ENCODE measurements at regions not wholly inside any gene's neighbourhood (a gene's known extent, or its start where the extent isn't known, plus 50 kb on each side); places are given as distances from the start of the nearest gene placed in this dataset.

DNA sequence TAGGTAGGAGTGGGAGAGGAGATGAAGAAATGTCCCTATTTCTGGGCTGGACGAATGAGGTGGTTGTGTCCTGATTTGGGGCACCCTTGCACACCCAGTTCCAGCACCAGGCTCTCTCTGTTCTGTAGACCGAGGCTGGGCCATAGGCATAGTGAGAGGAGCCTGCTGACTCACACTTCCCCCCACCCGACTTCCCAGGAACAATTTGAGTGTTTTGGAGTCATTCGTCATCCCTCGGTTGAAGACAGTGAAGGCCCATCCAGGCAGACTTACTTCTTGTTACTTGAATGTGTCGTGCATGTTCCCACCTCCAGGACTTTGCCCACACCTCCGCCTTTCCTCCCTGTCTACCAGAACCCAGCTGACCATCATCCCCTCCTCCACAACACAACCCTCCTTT is 179.1 kb downstream of the HAUS1 start:
- H3K27ac ChIP-seq (ENCODE audit: low read depth, low read length): no peak overlapping the region
- Mint-ChIP-seq H3K27me3 (ENCODE audit: low read depth, unreplicated experiment) (peaks cover 3% of the 10 kb centered on the region), H3K4me3 (ENCODE audit: unreplicated experiment) (no peak overlapping the region), H3K36me3 (ENCODE audit: low read depth, unreplicated experiment) (peaks cover 3% of the 10 kb centered on the region), H3K9me3 (ENCODE audit: unreplicated experiment) (no peaks in the 10 kb centered on the region), H3K27ac (ENCODE audit: unreplicated experiment) (no peak overlapping the region), H3K4me1 (ENCODE audit: low read depth, unreplicated experiment) (peaks cover 12% of the 10 kb centered on the region)
- H2AFZ ChIP-seq (ENCODE audit: low read depth, low read length): no peak overlapping the region
- H3K4me2 ChIP-seq (ENCODE audit: low read length): no peak overlapping the region
- H3K4me3 ChIP-seq (ENCODE audit: insufficient read depth, low read depth, low read length): no peak overlapping the region
- no peaks in the 10 kb centered on the region for H3K36me3 ChIP-seq (ENCODE audit: insufficient read depth, low read length)
- H3K79me2 ChIP-seq (ENCODE audit: insufficient read depth, low read length): no peaks in the 10 kb centered on the region
- no peak overlapping the region for H3K9ac ChIP-seq (ENCODE audit: low read length)
- H3K4me1 ChIP-seq (ENCODE audit: insufficient read depth, low read length): peaks cover under 1% of the 10 kb centered on the region
- peak; percentile 26 for DNase-seq (ENCODE audit: low read depth)
- no peaks in the 10 kb centered on the region for H3K27me3 ChIP-seq (ENCODE audit: insufficient read depth, low read length)
- TF ChIP-seq EZH2 (IDR thresholded peaks at IDR 0.05; ENCODE audit: insufficient read depth, low read length) (no peak), CTCF (IDR thresholded peaks at IDR 0.05; ENCODE audit: insufficient read depth, low read depth, low read length) (no peak)
- no peaks in the 10 kb centered on the region for H3K9me3 ChIP-seq (ENCODE audit: insufficient read depth, low read depth, low read length)
- peaks cover 23% of the 10 kb centered on the region for H4K20me1 ChIP-seq (ENCODE audit: insufficient read depth, low read length)
- no peak for FAIRE-seq

DNA sequence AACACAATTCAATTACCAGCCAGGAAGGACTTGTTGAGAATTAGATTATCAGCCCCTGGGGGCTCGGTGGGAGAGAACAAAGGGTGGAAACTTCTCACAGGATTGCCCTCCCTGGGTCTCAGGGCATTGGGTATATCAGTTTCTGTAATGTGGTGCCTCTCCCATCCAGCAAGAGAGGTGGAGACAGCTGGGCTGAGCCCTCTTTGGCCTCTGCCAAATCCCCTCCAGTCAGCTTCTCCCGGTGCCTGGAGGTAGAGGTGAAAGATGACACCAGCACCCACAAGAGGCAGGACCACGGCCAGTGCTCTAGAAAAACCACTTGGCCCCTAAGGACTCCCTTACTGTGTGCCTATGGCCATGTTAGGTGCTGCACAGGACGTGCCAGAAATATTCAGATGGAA is 179.7 kb downstream of the HAUS1 start:
- Mint-ChIP-seq H3K9me3 (ENCODE audit: unreplicated experiment) (no peaks in the 10 kb centered on the region), H3K27ac (ENCODE audit: unreplicated experiment) (no peak overlapping the region), H3K27me3 (ENCODE audit: low read depth, unreplicated experiment) (peaks cover 3% of the 10 kb centered on the region), H3K4me1 (ENCODE audit: low read depth, unreplicated experiment) (peaks cover 7% of the 10 kb centered on the region), H3K36me3 (ENCODE audit: low read depth, unreplicated experiment) (peaks cover 3% of the 10 kb centered on the region), H3K4me3 (ENCODE audit: unreplicated experiment) (no peak overlapping the region)
- H3K4me1 ChIP-seq (ENCODE audit: insufficient read depth, low read length): no peaks in the 10 kb centered on the region
- H3K79me2 ChIP-seq (ENCODE audit: insufficient read depth, low read length): no peaks in the 10 kb centered on the region
- no peak for FAIRE-seq
- H3K9me3 ChIP-seq (ENCODE audit: insufficient read depth, low read depth, low read length): no peaks in the 10 kb centered on the region
- TF ChIP-seq CTCF (IDR thresholded peaks at IDR 0.05; ENCODE audit: insufficient read depth, low read depth, low read length) (no peak), EZH2 (IDR thresholded peaks at IDR 0.05; ENCODE audit: insufficient read depth, low read length) (no peak)
- no peak overlapping the region for H2AFZ ChIP-seq (ENCODE audit: low read depth, low read length)
- peaks cover 20% of the 10 kb centered on the region for H4K20me1 ChIP-seq (ENCODE audit: insufficient read depth, low read length)
- H3K27ac ChIP-seq (ENCODE audit: low read depth, low read length): no peak overlapping the region
- H3K4me2 ChIP-seq (ENCODE audit: low read length): no peak overlapping the region
- no peak overlapping the region for H3K9ac ChIP-seq (ENCODE audit: low read length)
- DNase-seq (ENCODE audit: low read depth): no peak
- H3K27me3 ChIP-seq (ENCODE audit: insufficient read depth, low read length): no peaks in the 10 kb centered on the region
- H3K36me3 ChIP-seq (ENCODE audit: insufficient read depth, low read length): no peaks in the 10 kb centered on the region
- H3K4me3 ChIP-seq (ENCODE audit: insufficient read depth, low read depth, low read length): no peak overlapping the region

DNA sequence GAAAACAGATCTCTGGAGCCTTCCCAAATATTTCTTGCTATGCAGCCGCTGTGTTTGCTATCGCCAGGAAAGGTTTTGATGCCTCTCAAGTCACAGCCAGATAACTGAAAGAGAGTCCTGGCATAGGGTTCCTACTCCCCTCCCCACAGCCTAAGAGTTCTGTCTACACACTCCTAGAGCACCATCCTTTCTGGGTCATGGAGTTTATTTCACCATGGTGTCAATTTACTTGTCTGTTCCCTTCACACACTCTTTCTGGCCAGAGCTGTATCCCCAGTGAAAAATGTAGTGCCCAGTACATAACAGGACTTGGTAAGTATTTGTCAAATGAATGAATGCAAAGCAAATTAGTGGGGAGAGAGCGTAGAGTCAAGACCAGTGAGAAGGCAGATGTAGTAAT is 185.3 kb downstream of the HAUS1 start:
- no peak overlapping the region for H3K4me3 Mint-ChIP-seq (ENCODE audit: unreplicated experiment)
- no peaks in the 10 kb centered on the region for H4K20me1 ChIP-seq (ENCODE audit: insufficient read depth, low read length)
- no peak overlapping the region for H3K27ac ChIP-seq (ENCODE audit: low read depth, low read length)
- no peak overlapping the region for H3K4me3 ChIP-seq (ENCODE audit: insufficient read depth, low read depth, low read length)
- no peaks in the 10 kb centered on the region for H3K27me3 ChIP-seq (ENCODE audit: insufficient read depth, low read length)
- FAIRE-seq (no peak), DNase-seq (ENCODE audit: low read depth) (no peak)
- no peaks in the 10 kb centered on the region for H3K36me3 ChIP-seq (ENCODE audit: insufficient read depth, low read length)
- peaks cover 6% of the 10 kb centered on the region for H3K4me1 Mint-ChIP-seq (ENCODE audit: low read depth, unreplicated experiment)
- no peaks in the 10 kb centered on the region for H3K4me1 ChIP-seq (ENCODE audit: insufficient read depth, low read length)
- peaks cover 6% of the 10 kb centered on the region for H3K36me3 Mint-ChIP-seq (ENCODE audit: low read depth, unreplicated experiment)
- H3K9ac ChIP-seq (ENCODE audit: low read length): no peak overlapping the region
- peaks cover 16% of the 10 kb centered on the region for H3K27me3 Mint-ChIP-seq (ENCODE audit: low read depth, unreplicated experiment)
- H3K9me3 Mint-ChIP-seq (ENCODE audit: unreplicated experiment): no peaks in the 10 kb centered on the region
- H3K79me2 ChIP-seq (ENCODE audit: insufficient read depth, low read length): no peaks in the 10 kb centered on the region
- no peak overlapping the region for H2AFZ ChIP-seq (ENCODE audit: low read depth, low read length)
- no peaks in the 10 kb centered on the region for H3K9me3 ChIP-seq (ENCODE audit: insufficient read depth, low read depth, low read length)
- no peak overlapping the region for H3K4me2 ChIP-seq (ENCODE audit: low read length)
- no peak for TF ChIP-seq EZH2 (IDR thresholded peaks at IDR 0.05; ENCODE audit: insufficient read depth, low read length)
- no peak for TF ChIP-seq CTCF (IDR thresholded peaks at IDR 0.05; ENCODE audit: insufficient read depth, low read depth, low read length)
- no peak overlapping the region for H3K27ac Mint-ChIP-seq (ENCODE audit: unreplicated experiment)

All from astrocyte (in vitro differentiated cells and primary cell).